Loucy (cell line): ENCODE measurements at regions not wholly inside any gene's neighbourhood (a gene's known extent, or its start where the extent isn't known, plus 50 kb on each side); places are given as distances from the start of the nearest gene placed in this dataset.
A peak's percentile ranks its signal among the peaks of the same experiment; 100 is the strongest.

Source experiments
- EZH2phosphoT487 ChIP-seq: fragments of 200-600 bp; IDR thresholded peaks from 2 replicates; pipeline ENCODE4 v1.6.1; 2018; ENCODE audit warnings: antibody characterized with exemption, mild to moderate bottlenecking, moderate library complexity, borderline replicate concordance
- TF ChIP-seq, protein P1 (sequence below): fragments of 200-600 bp; sonication (generic); conservative IDR thresholded peaks from 2 replicates; pipeline ENCODE4 v1.5.1; 2014; ENCODE audit warnings: mild to moderate bottlenecking, antibody characterized with exemption, low read length

DNA sequence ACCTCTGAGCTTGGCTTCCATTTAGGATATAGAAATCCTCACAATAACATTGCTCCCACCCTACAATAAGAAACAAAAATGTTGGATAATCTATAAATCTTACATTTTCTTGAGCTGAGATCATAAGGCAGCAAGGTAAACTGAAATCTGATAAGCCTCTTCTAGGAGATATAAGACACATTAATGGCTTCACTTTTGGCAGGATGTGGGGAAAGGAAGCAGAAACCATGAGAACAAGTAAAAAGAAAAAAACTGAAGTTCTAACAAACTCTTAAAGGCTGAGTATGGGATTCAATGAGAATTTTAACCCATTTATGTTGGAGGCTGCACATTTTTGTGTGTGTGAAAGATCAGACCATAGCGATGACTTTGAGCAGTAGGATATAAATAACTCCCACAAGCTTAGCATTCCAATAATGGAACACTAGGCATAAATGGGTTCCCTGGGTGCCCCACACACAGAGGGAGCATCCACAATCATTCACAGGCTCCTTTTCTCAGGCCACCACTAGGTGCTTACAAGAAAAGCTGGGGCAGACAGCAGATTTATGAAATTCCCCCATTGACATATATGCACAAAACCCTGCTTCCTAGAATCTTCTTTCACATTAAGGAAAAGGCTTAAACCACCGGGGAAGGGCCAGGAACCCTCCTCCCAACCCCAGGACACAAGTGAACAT is 564.9 kb upstream of the MGMT start:
- TF ChIP-seq, protein P1, sequence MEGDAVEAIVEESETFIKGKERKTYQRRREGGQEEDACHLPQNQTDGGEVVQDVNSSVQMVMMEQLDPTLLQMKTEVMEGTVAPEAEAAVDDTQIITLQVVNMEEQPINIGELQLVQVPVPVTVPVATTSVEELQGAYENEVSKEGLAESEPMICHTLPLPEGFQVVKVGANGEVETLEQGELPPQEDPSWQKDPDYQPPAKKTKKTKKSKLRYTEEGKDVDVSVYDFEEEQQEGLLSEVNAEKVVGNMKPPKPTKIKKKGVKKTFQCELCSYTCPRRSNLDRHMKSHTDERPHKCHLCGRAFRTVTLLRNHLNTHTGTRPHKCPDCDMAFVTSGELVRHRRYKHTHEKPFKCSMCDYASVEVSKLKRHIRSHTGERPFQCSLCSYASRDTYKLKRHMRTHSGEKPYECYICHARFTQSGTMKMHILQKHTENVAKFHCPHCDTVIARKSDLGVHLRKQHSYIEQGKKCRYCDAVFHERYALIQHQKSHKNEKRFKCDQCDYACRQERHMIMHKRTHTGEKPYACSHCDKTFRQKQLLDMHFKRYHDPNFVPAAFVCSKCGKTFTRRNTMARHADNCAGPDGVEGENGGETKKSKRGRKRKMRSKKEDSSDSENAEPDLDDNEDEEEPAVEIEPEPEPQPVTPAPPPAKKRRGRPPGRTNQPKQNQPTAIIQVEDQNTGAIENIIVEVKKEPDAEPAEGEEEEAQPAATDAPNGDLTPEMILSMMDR: peak; percentile 20; the same call in 1 of the 2 replicates
- TF ChIP-seq EZH2phosphoT487: no peak
